Gastrocnemius medialis (tissue), 4 donors: ENCODE measurements at regions not wholly inside any gene's neighbourhood (a gene's known extent, or its start where the extent isn't known, plus 50 kb on each side); places are given as distances from the start of the nearest gene placed in this dataset.

Source experiments
- ATAC-seq, 2 donors: fragments of 150-250 bp; one replicate each; pipeline ENCODE4 v1.9.1; 2016
- DNase-seq, 2 donors: peaks; one replicate each; pipeline ENCODE4 v3.0.0-alpha.2; 2019
- H3K27ac ChIP-seq, 4 donors: fragments of 200-600 bp; sonication (generic); 1 replicate in 1 of 4; 2 replicates in 3 of 4; pipeline ENCODE4 v1.5.1; 2016 to 2018; ENCODE audit warnings: mild to moderate bottlenecking in 2 of 4, moderate library complexity in 1 of 4
- H3K27me3 ChIP-seq, 3 donors: fragments of 200-600 bp; sonication (generic) in 2 of 3; 1 replicate in 1 of 3; 2 replicates in 2 of 3; pipeline versions ENCODE4 v1.5.1 to v1.6.0; 2016 to 2019; ENCODE audit warnings: mild to moderate bottlenecking in 1 of 3, moderate library complexity in 1 of 3
- H3K36me3 ChIP-seq, 2 donors: fragments of 200-600 bp; sonication (generic) in 1 of 2; one replicate each; pipeline ENCODE4 v1.5.1; 2017 to 2018
- H3K4me1 ChIP-seq, 2 donors: fragments of 200-600 bp; sonication (generic) in 1 of 2; one replicate each; pipeline ENCODE4 v1.5.1; 2016 to 2017; ENCODE audit warnings: mild to moderate bottlenecking in 2 of 2
- H3K4me3 ChIP-seq, 4 donors: fragments of 200-600 bp; sonication (generic) in 3 of 4; 1 replicate in 1 of 4; 2 replicates in 3 of 4; pipeline ENCODE4 v1.5.1; 2016 to 2019; ENCODE audit warnings: mild to moderate bottlenecking in 2 of 4
- H3K9me3 ChIP-seq, 3 donors: fragments of 200-600 bp; sonication (generic) in 2 of 3; 1 replicate in 1 of 3; 2 replicates in 2 of 3; pipeline ENCODE4 v1.5.1; 2016 to 2019
- CTCF ChIP-seq, 5 experiments: fragments of 450-650 bp in 3 of 5; fragments of 200-600 bp in 2 of 5; sonication (generic) in 2 of 5; IDR thresholded peaks in 4 of 5; conservative IDR thresholded peaks in 1 of 5; 1 replicate in 4 of 5; 2 replicates in 1 of 5; pipeline ENCODE4 v1.5.1; 2016 to 2019; ENCODE audit warnings: antibody characterized with exemption in 5 of 5, mild to moderate bottlenecking in 3 of 5, moderate library complexity in 3 of 5
- POLR2A ChIP-seq, 2 donors: fragments of 450-650 bp; IDR thresholded peaks; one replicate each; pipeline ENCODE4 v1.6.1; 2017; ENCODE audit warnings: antibody characterized with exemption in 2 of 2, mild to moderate bottlenecking in 2 of 2, moderate library complexity in 2 of 2
- in situ Hi-C, 4 donors: fragments of 200-750 bp; cut with MboI; loops; one replicate each; pipeline versions ENCODE4 v1.15.0 to v1.8.0; 2017; ENCODE audit warnings: low sequenced_read_pairs in 4 of 4
- intact Hi-C: fragments of 100-400 bp; cut with DNase I; formaldehyde crosslinking; loops from one replicate; pipeline ENCODE4 v1.15.1; 2023; ENCODE audit warnings: low total_unique reads

- Histone ChIP-seq H3K27me3 (peaks cover 31 to 52% (median 50%) of the 10 kb centered on the region in 3 donors), H3K4me3 (no peak overlapping the region), H3K9me3 (no peaks in the 10 kb centered on the region), H3K4me1 (no peaks in the 10 kb centered on the region), H3K36me3 (no peaks in the 10 kb centered on the region), H3K27ac (no peak overlapping the region)
- intact Hi-C loops (no loop called here), in situ Hi-C loops (no loop called here)
- DNase-seq (no peak), ATAC-seq (no peak)
- TF ChIP-seq CTCF (IDR thresholded peaks at IDR 0.05 in 4 of 5, conservative IDR thresholded peaks at IDR 0.05 in 1 of 5) (no peak), POLR2A (IDR thresholded peaks at IDR 0.05) (no peak)
Observed at GRCh38 chr16:86300746-86301481, 209.4 kb upstream of the FOXF1 start.

GRCh38 chr16:86302421-86303109 lies 207.8 kb upstream of the FOXF1 start:
- H3K27me3 ChIP-seq: peaks cover 25 to 45% (median 44%) of the 10 kb centered on the region in 3 donors
- DNase-seq: no peak
- H3K27ac ChIP-seq: no peak overlapping the region
- in situ Hi-C loops (no loop called here), intact Hi-C loops (no loop called here)
- H3K36me3 ChIP-seq: no peaks in the 10 kb centered on the region
- ATAC-seq: no peak
- no peaks in the 10 kb centered on the region for H3K4me1 ChIP-seq
- no peaks in the 10 kb centered on the region for H3K9me3 ChIP-seq
- no peak for TF ChIP-seq POLR2A (IDR thresholded peaks at IDR 0.05)
- no peak for TF ChIP-seq CTCF (IDR thresholded peaks at IDR 0.05 in 4 of 5, conservative IDR thresholded peaks at IDR 0.05 in 1 of 5)
- no peak overlapping the region for H3K4me3 ChIP-seq

- no peak for ATAC-seq
- H3K27me3 ChIP-seq: peaks cover 16 to 36% (median 34%) of the 10 kb centered on the region in 3 donors
- intact Hi-C loops (no loop called here), in situ Hi-C loops (no loop called here)
- no peaks in the 10 kb centered on the region for H3K9me3 ChIP-seq
- H3K4me1 ChIP-seq: no peaks in the 10 kb centered on the region
- DNase-seq: no peak
- H3K36me3 ChIP-seq: no peaks in the 10 kb centered on the region
- no peak overlapping the region for H3K4me3 ChIP-seq
- no peak overlapping the region for H3K27ac ChIP-seq
- TF ChIP-seq POLR2A (IDR thresholded peaks at IDR 0.05) (no peak), CTCF (IDR thresholded peaks at IDR 0.05 in 4 of 5, conservative IDR thresholded peaks at IDR 0.05 in 1 of 5) (no peak)
Observed at GRCh38 chr16:86303787-86304678, 206.3 kb upstream of the FOXF1 start.

- no peak overlapping the region for H3K4me3 ChIP-seq
- H3K4me1 ChIP-seq: no peaks in the 10 kb centered on the region
- in situ Hi-C loops: no loop called here
- no peaks in the 10 kb centered on the region for H3K9me3 ChIP-seq
- ATAC-seq: no peak
- no peaks in the 10 kb centered on the region for H3K36me3 ChIP-seq
- no peak for DNase-seq
- intact Hi-C loops: no loop called here
- TF ChIP-seq POLR2A (IDR thresholded peaks at IDR 0.05) (no peak), CTCF (IDR thresholded peaks at IDR 0.05 in 4 of 5, conservative IDR thresholded peaks at IDR 0.05 in 1 of 5) (no peak)
- no peak overlapping the region for H3K27ac ChIP-seq
- peaks cover 13 to 31% (median 26%) of the 10 kb centered on the region in 3 donors for H3K27me3 ChIP-seq
Observed at GRCh38 chr16:86304868-86305267, 205.5 kb upstream of the FOXF1 start.
